ENCODE measurements at regions not wholly inside any gene's neighbourhood (a gene's known extent, or its start where the extent isn't known, plus 50 kb on each side); places are given as distances from the start of the nearest gene placed in this dataset.

GRCh38 chr5:56358046-56358445, 124.9 kb upstream of the ANKRD55 start:
- TF ChIP-seq POLR2A (IDR thresholded peaks at IDR 0.05): no peak
- TF ChIP-seq CTCF (IDR thresholded peaks at IDR 0.05): no peak
- Histone ChIP-seq H3K4me3 (no peak overlapping the region), H3K4me1 (peaks cover 35% of the 10 kb centered on the region), H3K36me3 (ENCODE audit: low read depth, missing control alignments) (no peaks in the 10 kb centered on the region), H3K27me3 (no peaks in the 10 kb centered on the region), H3K9me3 (no peaks in the 10 kb centered on the region), H3K27ac (peak overlapping the region in 1 of 2 donors; percentile 68)
- intact Hi-C loops (cut with DNase I; ENCODE audit: low total_unique reads): no loop called here
- DNase-seq: no peak
- WGBS, 2 donors: 90 to 95% methylated on average over 1 of the region's 1 CpG

GRCh38 chr5:56357426-56357825, 124.3 kb upstream of the ANKRD55 start:
- DNase-seq: peak; percentile 64
- H3K27ac ChIP-seq: peak overlapping the region; percentile 12 to 52
- H3K9me3 ChIP-seq: no peaks in the 10 kb centered on the region
- H3K27me3 ChIP-seq: no peaks in the 10 kb centered on the region
- no peak overlapping the region for H3K4me3 ChIP-seq
- no peaks in the 10 kb centered on the region for H3K36me3 ChIP-seq (ENCODE audit: low read depth, missing control alignments)
- TF ChIP-seq POLR2A (IDR thresholded peaks at IDR 0.05) (no peak), CTCF (IDR thresholded peaks at IDR 0.05) (no peak)
- intact Hi-C loops (cut with DNase I; ENCODE audit: low total_unique reads): no loop called here
- peaks cover 35% of the 10 kb centered on the region for H3K4me1 ChIP-seq

- Histone ChIP-seq H3K36me3 (ENCODE audit: low read depth, missing control alignments) (no peaks in the 10 kb centered on the region), H3K27me3 (no peaks in the 10 kb centered on the region), H3K27ac (peak overlapping the region; percentile 42 to 52), H3K4me1 (peaks cover 35% of the 10 kb centered on the region), H3K9me3 (no peaks in the 10 kb centered on the region), H3K4me3 (no peak overlapping the region)
- intact Hi-C loops (cut with DNase I; ENCODE audit: low total_unique reads): no loop called here
- no peak for TF ChIP-seq CTCF (IDR thresholded peaks at IDR 0.05)
- no peak for TF ChIP-seq POLR2A (IDR thresholded peaks at IDR 0.05)
- no peak for DNase-seq
Observed at GRCh38 chr5:56356836-56357160, 123.7 kb upstream of the ANKRD55 start.

GRCh38 chr5:56356121-56356835, 123.1 kb upstream of the ANKRD55 start:
- Histone ChIP-seq H3K4me3 (no peak overlapping the region), H3K9me3 (no peaks in the 10 kb centered on the region), H3K36me3 (ENCODE audit: low read depth, missing control alignments) (no peaks in the 10 kb centered on the region), H3K27ac (peak overlapping the region; percentile 42 to 52), H3K27me3 (no peaks in the 10 kb centered on the region), H3K4me1 (peaks cover 35% of the 10 kb centered on the region)
- no peak for DNase-seq
- TF ChIP-seq CTCF (IDR thresholded peaks at IDR 0.05): no peak
- TF ChIP-seq POLR2A (IDR thresholded peaks at IDR 0.05): no peak
- intact Hi-C loops (cut with DNase I; ENCODE audit: low total_unique reads): no loop called here
- WGBS, 2 donors: 54 to 75% methylated on average over 6 of the region's 6 CpGs

- TF ChIP-seq POLR2A (IDR thresholded peaks at IDR 0.05) (no peak), CTCF (IDR thresholded peaks at IDR 0.05) (no peak)
- Histone ChIP-seq H3K9me3 (no peaks in the 10 kb centered on the region), H3K27me3 (no peaks in the 10 kb centered on the region), H3K27ac (no peak overlapping the region), H3K4me3 (no peak overlapping the region), H3K4me1 (peaks cover 35% of the 10 kb centered on the region), H3K36me3 (ENCODE audit: low read depth, missing control alignments) (no peaks in the 10 kb centered on the region)
- WGBS, 2 donors: 93 to 95% methylated on average over 4 of the region's 4 CpGs
- no peak for DNase-seq
- intact Hi-C loops (cut with DNase I; ENCODE audit: low total_unique reads): no loop called here
Observed at GRCh38 chr5:56354836-56355235, 121.7 kb upstream of the ANKRD55 start.

Data from testis (tissue), 2 donors.